CD14-positive monocyte (primary cell): ENCODE measurements at regions not wholly inside any gene's neighbourhood (a gene's known extent, or its start where the extent isn't known, plus 50 kb on each side); places are given as distances from the start of the nearest gene placed in this dataset.
"Not testable (repeated sequence)": the region's sequence is repeated elsewhere in the genome, so short reads cannot be mapped to it uniquely, and the experiment has no call there.

Experiments
- DNase-seq, 3 donors: peaks; one replicate each; pipeline ENCODE4 v3.0.0-alpha.2; 2011 to 2022
- H2AFZ ChIP-seq: 2 replicates; pipeline ENCODE4 v1.6.0; 2012; ENCODE audit warnings: mild to moderate bottlenecking, low read depth, low read length, inconsistent platforms; ENCODE audit not compliant: insufficient read depth, poor library complexity, severe bottlenecking
- H3K27ac ChIP-seq, 2 donors: 1 replicate in 1 of 2; 2 replicates in 1 of 2; pipeline ENCODE4 v1.5.1; 2012 to 2013; ENCODE audit warnings: low read length in 2 of 2, control low read depth in 1 of 2, inconsistent platforms in 1 of 2, low read depth in 1 of 2, mild to moderate bottlenecking in 1 of 2
- H3K27me3 ChIP-seq, 2 donors: one replicate each; pipeline versions ENCODE4 v1.6.0 to v1.6.1; 2011 to 2013; ENCODE audit warnings: low read length in 2 of 2; ENCODE audit not compliant: control insufficient read depth in 2 of 2, insufficient read depth in 2 of 2
- H3K36me3 ChIP-seq, 2 donors: replicated peaks in 1 of 2; 1 replicate in 1 of 2; 2 replicates in 1 of 2; pipeline versions ENCODE4 v1.5.1 to v1.6.1; 2012 to 2013; ENCODE audit warnings: low read length in 2 of 2, control low read depth in 1 of 2, inconsistent platforms in 1 of 2, mild to moderate bottlenecking in 1 of 2; ENCODE audit not compliant: insufficient read depth in 2 of 2, control insufficient read depth in 1 of 2
- H3K4me1 ChIP-seq, 2 donors: 1 replicate in 1 of 2; 2 replicates in 1 of 2; pipeline versions ENCODE4 v1.5.1 to v1.6.1; 2012 to 2013; ENCODE audit warnings: low read length in 2 of 2, control low read depth in 1 of 2, inconsistent platforms in 1 of 2, mild to moderate bottlenecking in 1 of 2, moderate library complexity in 1 of 2; ENCODE audit not compliant: insufficient read depth in 2 of 2, control insufficient read depth in 1 of 2
- H3K4me2 ChIP-seq: replicated peaks from 2 replicates; pipeline ENCODE3; 2012; ENCODE audit warnings: low read length, moderate library complexity, mild to moderate bottlenecking; ENCODE audit not compliant: poor library complexity, severe bottlenecking; ENCODE audit errors: extremely low read depth
- H3K4me3 ChIP-seq, 3 experiments: fragments of 200-600 bp in 1 of 3; sonication (generic) in 1 of 3; replicated peaks in 1 of 3; 1 replicate in 2 of 3; 2 replicates in 1 of 3; pipeline ENCODE4 v1.5.1; 2011 to 2013; ENCODE audit warnings: low read length in 3 of 3, mild to moderate bottlenecking in 3 of 3, control low read depth in 2 of 3, low read depth in 2 of 3, inconsistent platforms in 1 of 3, moderate library complexity in 1 of 3
- H3K79me2 ChIP-seq: 2 replicates; pipeline ENCODE4 v1.6.0; 2012; ENCODE audit warnings: mild to moderate bottlenecking, control low read depth, inconsistent platforms, low read length, moderate library complexity; ENCODE audit not compliant: insufficient read depth
- H3K9ac ChIP-seq: 2 replicates; pipeline ENCODE4 v1.6.0; 2017; ENCODE audit warnings: low read length, mild to moderate bottlenecking; ENCODE audit not compliant: insufficient read depth, poor library complexity, severe bottlenecking
- H3K9me3 ChIP-seq, 2 donors: replicated peaks in 1 of 2; 1 replicate in 1 of 2; 2 replicates in 1 of 2; pipeline versions ENCODE4 v1.5.1 to v1.6.1; 2012 to 2013; ENCODE audit warnings: low read length in 2 of 2, control low read depth in 1 of 2; ENCODE audit not compliant: control insufficient read depth in 1 of 2, insufficient read depth in 1 of 2
- H4K20me1 ChIP-seq: 2 replicates; pipeline ENCODE4 v1.6.0; 2012; ENCODE audit warnings: mild to moderate bottlenecking, low read length, control low read depth, moderate library complexity; ENCODE audit not compliant: insufficient read depth
- H3K27ac Mint-ChIP-seq, 7 donors: one replicate each; pipeline ENCODE4 v1.8.0; 2020; ENCODE audit warnings: mild to moderate bottlenecking in 7 of 7, mixed read lengths in 7 of 7, moderate library complexity in 6 of 7, inconsistent platforms in 2 of 7
- H3K27me3 Mint-ChIP-seq, 3 donors: one replicate each; pipeline ENCODE4 v1.8.0; 2021 to 2022; ENCODE audit warnings: low read depth in 3 of 3, mild to moderate bottlenecking in 3 of 3, mixed read lengths in 3 of 3, moderate library complexity in 3 of 3, inconsistent platforms in 1 of 3
- H3K36me3 Mint-ChIP-seq, 2 donors: one replicate each; pipeline ENCODE4 v1.8.0; 2020; ENCODE audit warnings: mixed read lengths in 2 of 2, inconsistent platforms in 1 of 2, mild to moderate bottlenecking in 1 of 2
- H3K4me1 Mint-ChIP-seq: one replicate; pipeline ENCODE4 v1.8.0; 2020; ENCODE audit warnings: mild to moderate bottlenecking, mixed read lengths
- H3K4me3 Mint-ChIP-seq, 2 donors: one replicate each; pipeline ENCODE4 v1.8.0; 2020; ENCODE audit warnings: mild to moderate bottlenecking in 2 of 2, mixed read lengths in 2 of 2, moderate library complexity in 1 of 2
- H3K9me3 Mint-ChIP-seq, 7 donors: one replicate each; pipeline ENCODE4 v1.8.0; 2020 to 2022; ENCODE audit warnings: mixed read lengths in 7 of 7, mild to moderate bottlenecking in 6 of 7, moderate library complexity in 6 of 7, inconsistent platforms in 2 of 7
- WGBS: methylation state at CpG from one replicate; pipeline ENCODE4 v1.1.5; 2013; ENCODE audit warnings: missing lambda C conversion rate; ENCODE audit not compliant: insufficient coverage; 5-methylcytosine and 5-hydroxymethylcytosine counted together
- intact Hi-C, 2 donors: fragments of 100-400 bp; cut with micrococcal nuclease; formaldehyde crosslinking; loops; one replicate each; pipeline versions ENCODE4 v1.15.0 to v1.15.1; 2023

DNA sequence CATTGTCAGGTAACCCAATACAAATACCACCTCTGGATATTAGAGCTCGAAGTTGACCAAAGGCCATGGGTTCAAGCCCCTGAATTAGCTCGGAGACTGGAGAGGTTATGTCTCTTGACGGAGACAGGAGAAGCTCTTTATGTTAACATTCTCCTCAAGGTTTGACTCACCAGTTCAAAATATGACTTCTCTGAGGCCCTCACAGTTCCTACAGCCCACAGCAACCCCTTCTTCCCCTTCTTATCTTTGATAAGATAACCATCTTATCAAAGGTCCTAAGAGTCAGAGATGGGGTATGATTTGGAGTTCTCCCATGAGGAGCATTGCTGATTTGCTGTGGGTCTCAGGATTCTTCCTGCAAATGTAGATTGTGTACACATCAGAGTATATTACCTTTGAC, 246.6 kb downstream of the UBE2NL start:
- H3K36me3 ChIP-seq, H2AFZ ChIP-seq, H3K27me3 ChIP-seq, H3K27ac ChIP-seq, H3K79me2 ChIP-seq, H3K27ac Mint-ChIP-seq, H3K4me3 ChIP-seq, H3K9me3 Mint-ChIP-seq, H3K27me3 Mint-ChIP-seq, H3K9ac ChIP-seq, DNase-seq, H4K20me1 ChIP-seq, H3K4me1 Mint-ChIP-seq, intact Hi-C loops, H3K4me2 ChIP-seq, H3K4me3 Mint-ChIP-seq, H3K9me3 ChIP-seq, H3K4me1 ChIP-seq, H3K36me3 Mint-ChIP-seq: not testable (repeated sequence)
- no CpG with 5 or more reads among the region's 3 CpGs for WGBS

GRCh38 chrX:144131080-144131479, 247.2 kb downstream of the UBE2NL start:
- H3K4me1 Mint-ChIP-seq, H3K4me3 ChIP-seq, H3K27me3 Mint-ChIP-seq, H3K36me3 Mint-ChIP-seq, H3K9ac ChIP-seq, H3K4me1 ChIP-seq, H3K9me3 Mint-ChIP-seq, H3K4me3 Mint-ChIP-seq, H3K27ac Mint-ChIP-seq, H4K20me1 ChIP-seq, H3K9me3 ChIP-seq, intact Hi-C loops, H2AFZ ChIP-seq, H3K27me3 ChIP-seq, H3K79me2 ChIP-seq, H3K36me3 ChIP-seq, H3K4me2 ChIP-seq, DNase-seq, H3K27ac ChIP-seq: not testable (repeated sequence)
- WGBS, result no CpG with 5 or more reads among the region's 3 CpGs

- H3K9ac ChIP-seq, H3K27ac ChIP-seq, H3K79me2 ChIP-seq, H3K27ac Mint-ChIP-seq, H3K9me3 Mint-ChIP-seq, H3K27me3 Mint-ChIP-seq, H3K27me3 ChIP-seq, H3K9me3 ChIP-seq, DNase-seq, intact Hi-C loops, H2AFZ ChIP-seq, H3K36me3 Mint-ChIP-seq, H3K36me3 ChIP-seq, H3K4me1 ChIP-seq, H3K4me1 Mint-ChIP-seq, H4K20me1 ChIP-seq, H3K4me3 Mint-ChIP-seq, H3K4me3 ChIP-seq, H3K4me2 ChIP-seq: not testable (repeated sequence)
- WGBS, result no CpG with 5 or more reads among the region's 2 CpGs
Observed at GRCh38 chrX:144134448-144135119, 250.7 kb downstream of the UBE2NL start.

DNA sequence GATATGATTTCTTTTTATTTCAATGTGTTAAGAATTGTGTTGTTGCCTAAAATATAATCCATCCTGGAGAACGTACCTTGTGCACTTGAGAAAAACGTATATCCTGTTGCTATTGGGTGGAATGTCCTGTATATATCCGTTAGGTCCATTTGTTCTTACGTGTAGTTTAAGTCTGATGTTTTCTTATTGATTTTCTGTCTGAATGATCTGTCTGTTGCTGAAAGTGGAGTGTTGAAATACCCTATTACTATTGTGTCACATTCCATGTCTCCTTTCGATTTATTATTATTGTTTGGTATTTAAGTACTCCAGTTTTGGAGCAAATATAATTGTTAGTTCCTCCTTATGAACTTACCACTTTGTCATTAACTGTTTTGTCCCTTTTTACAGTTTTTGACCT, 270.6 kb downstream of the UBE2NL start:
- H3K9me3 Mint-ChIP-seq, H3K27me3 Mint-ChIP-seq, H3K27ac ChIP-seq, H3K9me3 ChIP-seq, H3K27me3 ChIP-seq, H3K4me2 ChIP-seq, intact Hi-C loops, H4K20me1 ChIP-seq, H3K4me1 ChIP-seq, H3K4me3 Mint-ChIP-seq, H3K4me3 ChIP-seq, H3K36me3 ChIP-seq, H3K36me3 Mint-ChIP-seq, H3K79me2 ChIP-seq, H3K4me1 Mint-ChIP-seq, H2AFZ ChIP-seq, H3K27ac Mint-ChIP-seq, DNase-seq, H3K9ac ChIP-seq: not testable (repeated sequence)
- no CpG with 5 or more reads among the region's 5 CpGs for WGBS
